ENCODE measurements at regions not wholly inside any gene's neighbourhood (a gene's known extent, or its start where the extent isn't known, plus 50 kb on each side); places are given as distances from the start of the nearest gene placed in this dataset.
A peak's percentile ranks its signal among the peaks of the same experiment; 100 is the strongest.

DNA sequence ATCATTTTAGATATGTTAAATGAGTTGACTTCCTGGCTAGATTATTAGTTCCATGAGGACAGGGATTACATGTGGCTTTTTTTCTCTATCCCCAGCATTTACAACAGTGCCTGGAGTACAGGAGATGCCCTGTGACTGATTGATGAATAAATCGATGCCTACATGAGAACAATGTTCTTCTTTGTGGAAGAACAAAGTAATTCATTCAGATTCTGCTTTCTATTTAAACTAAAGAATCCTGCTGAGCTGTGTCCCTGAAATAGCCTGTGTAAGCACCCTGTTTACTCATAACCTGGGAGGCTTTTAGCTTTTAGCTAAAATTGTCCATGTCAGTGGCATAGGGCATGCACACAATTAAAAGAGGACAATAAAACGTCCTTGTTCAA, 125.1 kb upstream of the BTBD3 start (continued):
- TF ChIP-seq, protein P1, sequence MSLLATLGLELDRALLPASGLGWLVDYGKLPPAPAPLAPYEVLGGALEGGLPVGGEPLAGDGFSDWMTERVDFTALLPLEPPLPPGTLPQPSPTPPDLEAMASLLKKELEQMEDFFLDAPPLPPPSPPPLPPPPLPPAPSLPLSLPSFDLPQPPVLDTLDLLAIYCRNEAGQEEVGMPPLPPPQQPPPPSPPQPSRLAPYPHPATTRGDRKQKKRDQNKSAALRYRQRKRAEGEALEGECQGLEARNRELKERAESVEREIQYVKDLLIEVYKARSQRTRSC (CRISPR knock-in tag; IDR thresholded peaks at IDR 0.05; ENCODE audit: low read depth) = no peak
- TF ChIP-seq RBM22 (optimal IDR thresholded peaks at IDR 0.05; ENCODE audit: low read length) (no peak), HNRNPUL1 (IDR thresholded peaks at IDR 0.05; ENCODE audit: low read depth, low read length) (0 out of 2 replicates have a peak, but pooled peaks have one; percentile 17), RBFOX2 (IDR thresholded peaks at IDR 0.05; ENCODE audit: low read depth, low read length) (no peak), GATAD2A (CRISPR knock-in tag; IDR thresholded peaks at IDR 0.05) (peak; percentile 63), RFX1 (IDR thresholded peaks at IDR 0.05) (no peak), ZNF501 (CRISPR knock-in tag; IDR thresholded peaks at IDR 0.05) (no peak), ZNF264 (CRISPR knock-in tag; IDR thresholded peaks at IDR 0.05) (peak; percentile 58; the same call in 1 of the 2 replicates), ZBTB7B (CRISPR knock-in tag; IDR thresholded peaks at IDR 0.05) (0 out of 2 replicates have a peak, but pooled peaks have one; percentile 21), CHD4 (IDR thresholded peaks at IDR 0.05; ENCODE audit: borderline replicate concordance, low read length) (no peak), NFIC (IDR thresholded peaks at IDR 0.05; ENCODE audit: low read length) (peak; percentile 47; the same call in 1 of the 2 replicates), ZFY (CRISPR knock-in tag; IDR thresholded peaks at IDR 0.05) (peak; percentile 22; the same call in 1 of the 2 replicates), ZNF17 (CRISPR knock-in tag; IDR thresholded peaks at IDR 0.05) (no peak), SAP130 (CRISPR knock-in tag; IDR thresholded peaks at IDR 0.05; ENCODE audit: low read depth) (peak; percentile 18; the same call in 1 of the 2 replicates), MAFF (IDR thresholded peaks at IDR 0.05; ENCODE audit: low read depth, low read length) (peak; percentile 41; the same call in 1 of the 2 replicates)
- TF ChIP-seq, protein P2, sequence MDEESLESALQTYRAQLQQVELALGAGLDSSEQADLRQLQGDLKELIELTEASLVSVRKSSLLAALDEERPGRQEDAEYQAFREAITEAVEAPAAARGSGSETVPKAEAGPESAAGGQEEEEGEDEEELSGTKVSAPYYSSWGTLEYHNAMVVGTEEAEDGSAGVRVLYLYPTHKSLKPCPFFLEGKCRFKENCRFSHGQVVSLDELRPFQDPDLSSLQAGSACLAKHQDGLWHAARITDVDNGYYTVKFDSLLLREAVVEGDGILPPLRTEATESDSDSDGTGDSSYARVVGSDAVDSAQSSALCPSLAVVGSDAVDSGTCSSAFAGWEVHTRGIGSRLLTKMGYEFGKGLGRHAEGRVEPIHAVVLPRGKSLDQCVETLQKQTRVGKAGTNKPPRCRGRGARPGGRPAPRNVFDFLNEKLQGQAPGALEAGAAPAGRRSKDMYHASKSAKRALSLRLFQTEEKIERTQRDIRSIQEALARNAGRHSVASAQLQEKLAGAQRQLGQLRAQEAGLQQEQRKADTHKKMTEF (CRISPR knock-in tag; IDR thresholded peaks at IDR 0.05) = peak; percentile 66; the same call in 1 of the 2 replicates
- TF ChIP-seq, protein P3, sequence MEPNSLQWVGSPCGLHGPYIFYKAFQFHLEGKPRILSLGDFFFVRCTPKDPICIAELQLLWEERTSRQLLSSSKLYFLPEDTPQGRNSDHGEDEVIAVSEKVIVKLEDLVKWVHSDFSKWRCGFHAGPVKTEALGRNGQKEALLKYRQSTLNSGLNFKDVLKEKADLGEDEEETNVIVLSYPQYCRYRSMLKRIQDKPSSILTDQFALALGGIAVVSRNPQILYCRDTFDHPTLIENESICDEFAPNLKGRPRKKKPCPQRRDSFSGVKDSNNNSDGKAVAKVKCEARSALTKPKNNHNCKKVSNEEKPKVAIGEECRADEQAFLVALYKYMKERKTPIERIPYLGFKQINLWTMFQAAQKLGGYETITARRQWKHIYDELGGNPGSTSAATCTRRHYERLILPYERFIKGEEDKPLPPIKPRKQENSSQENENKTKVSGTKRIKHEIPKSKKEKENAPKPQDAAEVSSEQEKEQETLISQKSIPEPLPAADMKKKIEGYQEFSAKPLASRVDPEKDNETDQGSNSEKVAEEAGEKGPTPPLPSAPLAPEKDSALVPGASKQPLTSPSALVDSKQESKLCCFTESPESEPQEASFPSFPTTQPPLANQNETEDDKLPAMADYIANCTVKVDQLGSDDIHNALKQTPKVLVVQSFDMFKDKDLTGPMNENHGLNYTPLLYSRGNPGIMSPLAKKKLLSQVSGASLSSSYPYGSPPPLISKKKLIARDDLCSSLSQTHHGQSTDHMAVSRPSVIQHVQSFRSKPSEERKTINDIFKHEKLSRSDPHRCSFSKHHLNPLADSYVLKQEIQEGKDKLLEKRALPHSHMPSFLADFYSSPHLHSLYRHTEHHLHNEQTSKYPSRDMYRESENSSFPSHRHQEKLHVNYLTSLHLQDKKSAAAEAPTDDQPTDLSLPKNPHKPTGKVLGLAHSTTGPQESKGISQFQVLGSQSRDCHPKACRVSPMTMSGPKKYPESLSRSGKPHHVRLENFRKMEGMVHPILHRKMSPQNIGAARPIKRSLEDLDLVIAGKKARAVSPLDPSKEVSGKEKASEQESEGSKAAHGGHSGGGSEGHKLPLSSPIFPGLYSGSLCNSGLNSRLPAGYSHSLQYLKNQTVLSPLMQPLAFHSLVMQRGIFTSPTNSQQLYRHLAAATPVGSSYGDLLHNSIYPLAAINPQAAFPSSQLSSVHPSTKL (CRISPR knock-in tag; IDR thresholded peaks at IDR 0.05) = peak; percentile 85
- TF ChIP-seq, protein P4, sequence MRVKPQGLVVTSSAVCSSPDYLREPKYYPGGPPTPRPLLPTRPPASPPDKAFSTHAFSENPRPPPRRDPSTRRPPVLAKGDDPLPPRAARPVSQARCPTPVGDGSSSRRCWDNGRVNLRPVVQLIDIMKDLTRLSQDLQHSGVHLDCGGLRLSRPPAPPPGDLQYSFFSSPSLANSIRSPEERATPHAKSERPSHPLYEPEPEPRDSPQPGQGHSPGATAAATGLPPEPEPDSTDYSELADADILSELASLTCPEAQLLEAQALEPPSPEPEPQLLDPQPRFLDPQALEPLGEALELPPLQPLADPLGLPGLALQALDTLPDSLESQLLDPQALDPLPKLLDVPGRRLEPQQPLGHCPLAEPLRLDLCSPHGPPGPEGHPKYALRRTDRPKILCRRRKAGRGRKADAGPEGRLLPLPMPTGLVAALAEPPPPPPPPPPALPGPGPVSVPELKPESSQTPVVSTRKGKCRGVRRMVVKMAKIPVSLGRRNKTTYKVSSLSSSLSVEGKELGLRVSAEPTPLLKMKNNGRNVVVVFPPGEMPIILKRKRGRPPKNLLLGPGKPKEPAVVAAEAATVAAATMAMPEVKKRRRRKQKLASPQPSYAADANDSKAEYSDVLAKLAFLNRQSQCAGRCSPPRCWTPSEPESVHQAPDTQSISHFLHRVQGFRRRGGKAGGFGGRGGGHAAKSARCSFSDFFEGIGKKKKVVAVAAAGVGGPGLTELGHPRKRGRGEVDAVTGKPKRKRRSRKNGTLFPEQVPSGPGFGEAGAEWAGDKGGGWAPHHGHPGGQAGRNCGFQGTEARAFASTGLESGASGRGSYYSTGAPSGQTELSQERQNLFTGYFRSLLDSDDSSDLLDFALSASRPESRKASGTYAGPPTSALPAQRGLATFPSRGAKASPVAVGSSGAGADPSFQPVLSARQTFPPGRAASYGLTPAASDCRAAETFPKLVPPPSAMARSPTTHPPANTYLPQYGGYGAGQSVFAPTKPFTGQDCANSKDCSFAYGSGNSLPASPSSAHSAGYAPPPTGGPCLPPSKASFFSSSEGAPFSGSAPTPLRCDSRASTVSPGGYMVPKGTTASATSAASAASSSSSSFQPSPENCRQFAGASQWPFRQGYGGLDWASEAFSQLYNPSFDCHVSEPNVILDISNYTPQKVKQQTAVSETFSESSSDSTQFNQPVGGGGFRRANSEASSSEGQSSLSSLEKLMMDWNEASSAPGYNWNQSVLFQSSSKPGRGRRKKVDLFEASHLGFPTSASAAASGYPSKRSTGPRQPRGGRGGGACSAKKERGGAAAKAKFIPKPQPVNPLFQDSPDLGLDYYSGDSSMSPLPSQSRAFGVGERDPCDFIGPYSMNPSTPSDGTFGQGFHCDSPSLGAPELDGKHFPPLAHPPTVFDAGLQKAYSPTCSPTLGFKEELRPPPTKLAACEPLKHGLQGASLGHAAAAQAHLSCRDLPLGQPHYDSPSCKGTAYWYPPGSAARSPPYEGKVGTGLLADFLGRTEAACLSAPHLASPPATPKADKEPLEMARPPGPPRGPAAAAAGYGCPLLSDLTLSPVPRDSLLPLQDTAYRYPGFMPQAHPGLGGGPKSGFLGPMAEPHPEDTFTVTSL (CRISPR knock-in tag; IDR thresholded peaks at IDR 0.05; ENCODE audit: borderline replicate concordance) = peak; percentile 93
- TF ChIP-seq, protein P5, sequence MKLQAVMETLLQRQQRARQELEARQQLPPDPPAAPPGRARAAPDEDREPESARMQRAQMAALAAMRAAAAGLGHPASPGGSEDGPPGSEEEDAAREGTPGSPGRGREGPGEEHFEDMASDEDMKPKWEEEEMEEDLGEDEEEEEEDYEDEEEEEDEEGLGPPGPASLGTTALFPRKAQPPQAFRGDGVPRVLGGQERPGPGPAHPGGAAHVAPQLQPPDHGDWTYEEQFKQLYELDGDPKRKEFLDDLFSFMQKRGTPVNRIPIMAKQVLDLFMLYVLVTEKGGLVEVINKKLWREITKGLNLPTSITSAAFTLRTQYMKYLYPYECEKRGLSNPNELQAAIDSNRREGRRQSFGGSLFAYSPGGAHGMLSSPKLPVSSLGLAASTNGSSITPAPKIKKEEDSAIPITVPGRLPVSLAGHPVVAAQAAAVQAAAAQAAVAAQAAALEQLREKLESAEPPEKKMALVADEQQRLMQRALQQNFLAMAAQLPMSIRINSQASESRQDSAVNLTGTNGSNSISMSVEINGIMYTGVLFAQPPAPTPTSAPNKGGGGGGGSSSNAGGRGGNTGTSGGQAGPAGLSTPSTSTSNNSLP (IDR thresholded peaks at IDR 0.05; ENCODE audit: low read depth, low read length) = peak; percentile 75
